ENCODE measurements at regions not wholly inside any gene's neighbourhood (a gene's known extent, or its start where the extent isn't known, plus 50 kb on each side); places are given as distances from the start of the nearest gene placed in this dataset.

- TF ChIP-seq POLR2A (IDR thresholded peaks at IDR 0.05; ENCODE audit: low read depth) (no peak), CTCF (IDR thresholded peaks at IDR 0.05) (no peak), EP300 (IDR thresholded peaks at IDR 0.05) (no peak)
These were observed 334.5 kb downstream of the SOX2 start for GRCh38 chr3:182046166-182046764.

Measured in esophagus muscularis mucosa (tissue), 4 donors.